Liver (tissue), 8 donors: ENCODE measurements at regions not wholly inside any gene's neighbourhood (a gene's known extent, or its start where the extent isn't known, plus 50 kb on each side); places are given as distances from the start of the nearest gene placed in this dataset.

Source experiments
- DNase-seq: peaks from one replicate; pipeline ENCODE4 v3.0.0-alpha.2; 2017; ENCODE audit warnings: low spot score
- H3K27ac ChIP-seq, 2 donors: one replicate each; pipeline ENCODE4 v1.7.0; 2013; ENCODE audit warnings: inconsistent platforms in 2 of 2, low read length in 2 of 2, control low read depth in 1 of 2, low read depth in 1 of 2, mild to moderate bottlenecking in 1 of 2
- H3K27me3 ChIP-seq, 4 donors: one replicate each; pipeline versions ENCODE4 v1.6.1 to v1.7.0; 2013; ENCODE audit warnings: low read length in 3 of 4, inconsistent platforms in 1 of 4, mild to moderate bottlenecking in 1 of 4, moderate library complexity in 1 of 4; ENCODE audit not compliant: control insufficient read depth in 4 of 4, insufficient read depth in 4 of 4
- H3K36me3 ChIP-seq, 4 donors: one replicate each; pipeline versions ENCODE4 v1.6.1 to v1.7.0; 2013; ENCODE audit warnings: low read length in 3 of 4, mild to moderate bottlenecking in 3 of 4, low read depth in 1 of 4, moderate library complexity in 1 of 4; ENCODE audit not compliant: control insufficient read depth in 4 of 4, insufficient read depth in 3 of 4
- H3K4me1 ChIP-seq, 4 donors: one replicate each; pipeline versions ENCODE4 v1.6.1 to v1.7.0; 2013; ENCODE audit warnings: low read length in 3 of 4, mild to moderate bottlenecking in 3 of 4, moderate library complexity in 1 of 4; ENCODE audit not compliant: control insufficient read depth in 4 of 4, insufficient read depth in 4 of 4
- H3K4me3 ChIP-seq, 3 donors: one replicate each; pipeline versions ENCODE4 v1.6.1 to v1.7.0; 2013; ENCODE audit warnings: low read length in 3 of 3, control low read depth in 1 of 3, low read depth in 1 of 3, mild to moderate bottlenecking in 1 of 3
- H3K9ac ChIP-seq, 2 donors: one replicate each; pipeline ENCODE4 v1.7.0; 2013; ENCODE audit warnings: low read length in 2 of 2, mild to moderate bottlenecking in 2 of 2, moderate library complexity in 2 of 2, control low read depth in 1 of 2, low read depth in 1 of 2
- H3K9me3 ChIP-seq, 4 donors: one replicate each; pipeline versions ENCODE4 v1.6.1 to v1.7.0; 2013; ENCODE audit warnings: low read length in 3 of 4; ENCODE audit not compliant: control insufficient read depth in 4 of 4
- ATF3 ChIP-seq: IDR thresholded peaks from 2 replicates; pipeline ENCODE4 v1.6.1; 2016; ENCODE audit warnings: antibody characterized with exemption
- EGR1 ChIP-seq, 2 donors: IDR thresholded peaks; 2 replicates each; pipeline ENCODE4 v1.6.1; 2016 to 2018; ENCODE audit warnings: antibody characterized with exemption in 2 of 2, low read depth in 2 of 2
- FOXA2 ChIP-seq: IDR thresholded peaks from 2 replicates; pipeline ENCODE4 v1.6.1; 2016; ENCODE audit warnings: antibody characterized with exemption
- GABPA ChIP-seq, 2 donors: IDR thresholded peaks in 1 of 2; conservative IDR thresholded peaks in 1 of 2; 2 replicates each; pipeline ENCODE4 v1.6.1; 2016; ENCODE audit warnings: antibody characterized with exemption in 2 of 2, mild to moderate bottlenecking in 1 of 2, moderate library complexity in 1 of 2
- HNF4A ChIP-seq, 2 donors: conservative IDR thresholded peaks; 2 replicates each; pipeline ENCODE4 v1.6.1; 2016; ENCODE audit warnings: antibody characterized with exemption in 2 of 2, mild to moderate bottlenecking in 2 of 2
- HNF4G ChIP-seq: IDR thresholded peaks from 2 replicates; pipeline ENCODE4 v1.6.1; 2016; ENCODE audit warnings: antibody characterized with exemption
- JUND ChIP-seq, 2 donors: IDR thresholded peaks; 2 replicates each; pipeline ENCODE4 v1.6.1; 2016; ENCODE audit warnings: antibody characterized with exemption in 2 of 2
- RAD21 ChIP-seq, 2 donors: IDR thresholded peaks; 2 replicates each; pipeline ENCODE4 v1.6.1; 2016; ENCODE audit warnings: antibody characterized with exemption in 2 of 2, mild to moderate bottlenecking in 2 of 2
- RXRA ChIP-seq, 2 donors: IDR thresholded peaks; 2 replicates each; pipeline ENCODE4 v1.6.1; 2017 to 2018; ENCODE audit warnings: antibody characterized with exemption in 2 of 2, mild to moderate bottlenecking in 1 of 2
- SP1 ChIP-seq: IDR thresholded peaks from 2 replicates; pipeline ENCODE4 v1.6.1; 2018; ENCODE audit warnings: antibody characterized with exemption, mild to moderate bottlenecking
- TAF1 ChIP-seq: conservative IDR thresholded peaks from 2 replicates; pipeline ENCODE4 v1.6.1; 2016; ENCODE audit warnings: antibody characterized with exemption, mild to moderate bottlenecking
- YY1 ChIP-seq: IDR thresholded peaks from 2 replicates; pipeline ENCODE4 v1.6.1; 2016; ENCODE audit warnings: antibody characterized with exemption, mild to moderate bottlenecking
- WGBS: extraction: QIAGEN DNeasy Blood & Tissue Kit; methylation state at CpG from one replicate; pipeline ENCODE4 v1.1.7; 2013; 5-methylcytosine and 5-hydroxymethylcytosine counted together
- TF ChIP-seq, protein P1 (sequence below): IDR thresholded peaks from 2 replicates; pipeline ENCODE4 v1.6.1; 2016; ENCODE audit warnings: antibody characterized with exemption, mild to moderate bottlenecking
- TF ChIP-seq, protein P2 (sequence below): fragments of 150-350 bp; IDR thresholded peaks from 2 replicates; pipeline ENCODE4 v1.5.1; 2017; ENCODE audit warnings: improper control_type of control experiment, low read depth, low read length; ENCODE audit not compliant: missing input control
- TF ChIP-seq, protein P3 (sequence below): IDR thresholded peaks from 2 replicates; pipeline ENCODE4 v1.6.1; 2016; ENCODE audit warnings: antibody characterized with exemption
- donor health status: healthy.
- donor health status: healthy.
- donor health status: healthy.
- donor health status: healthy.
- donor health status: healthy.

DNA sequence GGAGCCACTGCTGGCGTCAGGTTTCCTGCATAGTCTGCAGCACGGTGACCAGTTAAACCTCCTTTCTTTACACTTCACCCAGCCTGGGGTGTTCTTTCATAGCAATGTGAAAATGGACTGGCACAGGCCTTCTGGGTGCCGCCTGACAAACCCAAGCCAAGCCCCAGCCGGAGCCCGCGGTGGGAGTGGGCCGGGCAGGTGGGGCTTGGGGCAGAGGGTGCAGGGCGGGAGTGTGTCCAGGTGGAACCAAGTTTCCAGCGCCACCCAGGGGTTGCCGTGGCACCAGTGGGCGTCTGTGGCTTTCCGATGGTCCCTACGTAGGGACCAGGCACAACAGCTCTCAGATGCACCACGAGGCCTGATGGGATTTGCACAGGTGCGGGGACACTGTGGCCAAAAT lies 75.8 kb downstream of the RTP5 start:
- Histone ChIP-seq H3K9me3 (no peaks in the 10 kb centered on the region), H3K27me3 (no peaks in the 10 kb centered on the region), H3K9ac (no peak overlapping the region), H3K4me3 (no peak overlapping the region), H3K27ac (no peak overlapping the region), H3K36me3 (no peaks in the 10 kb centered on the region), H3K4me1 (peaks cover 0 to 17% (median 13%) of the 10 kb centered on the region in 4 donors)
- TF ChIP-seq YY1 (no peak), SP1 (no peak), TAF1 (no peak)
- 94% methylated on average over 15 of the region's 15 CpGs for WGBS
- DNase-seq, result no peak

DNA sequence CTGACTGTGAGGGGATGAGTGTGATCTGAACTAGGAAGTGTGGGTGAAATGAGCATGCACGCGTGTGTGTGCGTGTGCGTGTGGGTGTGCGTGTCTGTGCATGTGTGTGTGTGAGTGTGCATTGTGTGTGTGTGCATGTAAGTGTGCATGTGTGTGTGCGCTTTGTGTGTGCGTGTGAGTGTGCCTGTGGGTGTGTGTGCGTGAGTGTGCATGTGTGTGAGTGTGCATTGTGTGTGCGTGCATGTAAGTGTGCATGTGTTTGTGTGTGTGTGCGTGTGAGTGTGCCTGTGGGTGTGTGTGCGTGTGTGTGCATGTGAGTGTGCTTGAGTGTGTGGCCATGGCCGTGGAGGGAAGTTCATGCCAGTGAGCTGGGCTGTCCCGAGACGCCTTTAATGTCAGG lies 76.3 kb downstream of the RTP5 start:
- Histone ChIP-seq H3K4me3 (no peak overlapping the region), H3K9me3 (no peaks in the 10 kb centered on the region), H3K36me3 (no peaks in the 10 kb centered on the region), H3K27me3 (no peaks in the 10 kb centered on the region), H3K4me1 (peaks cover 0 to 22% (median 17%) of the 10 kb centered on the region in 4 donors), H3K9ac (no peak overlapping the region), H3K27ac (no peak overlapping the region)
- 87% methylated on average over 14 of the region's 14 CpGs for WGBS
- no peak for TF ChIP-seq HNF4G
- TF ChIP-seq, protein P1, sequence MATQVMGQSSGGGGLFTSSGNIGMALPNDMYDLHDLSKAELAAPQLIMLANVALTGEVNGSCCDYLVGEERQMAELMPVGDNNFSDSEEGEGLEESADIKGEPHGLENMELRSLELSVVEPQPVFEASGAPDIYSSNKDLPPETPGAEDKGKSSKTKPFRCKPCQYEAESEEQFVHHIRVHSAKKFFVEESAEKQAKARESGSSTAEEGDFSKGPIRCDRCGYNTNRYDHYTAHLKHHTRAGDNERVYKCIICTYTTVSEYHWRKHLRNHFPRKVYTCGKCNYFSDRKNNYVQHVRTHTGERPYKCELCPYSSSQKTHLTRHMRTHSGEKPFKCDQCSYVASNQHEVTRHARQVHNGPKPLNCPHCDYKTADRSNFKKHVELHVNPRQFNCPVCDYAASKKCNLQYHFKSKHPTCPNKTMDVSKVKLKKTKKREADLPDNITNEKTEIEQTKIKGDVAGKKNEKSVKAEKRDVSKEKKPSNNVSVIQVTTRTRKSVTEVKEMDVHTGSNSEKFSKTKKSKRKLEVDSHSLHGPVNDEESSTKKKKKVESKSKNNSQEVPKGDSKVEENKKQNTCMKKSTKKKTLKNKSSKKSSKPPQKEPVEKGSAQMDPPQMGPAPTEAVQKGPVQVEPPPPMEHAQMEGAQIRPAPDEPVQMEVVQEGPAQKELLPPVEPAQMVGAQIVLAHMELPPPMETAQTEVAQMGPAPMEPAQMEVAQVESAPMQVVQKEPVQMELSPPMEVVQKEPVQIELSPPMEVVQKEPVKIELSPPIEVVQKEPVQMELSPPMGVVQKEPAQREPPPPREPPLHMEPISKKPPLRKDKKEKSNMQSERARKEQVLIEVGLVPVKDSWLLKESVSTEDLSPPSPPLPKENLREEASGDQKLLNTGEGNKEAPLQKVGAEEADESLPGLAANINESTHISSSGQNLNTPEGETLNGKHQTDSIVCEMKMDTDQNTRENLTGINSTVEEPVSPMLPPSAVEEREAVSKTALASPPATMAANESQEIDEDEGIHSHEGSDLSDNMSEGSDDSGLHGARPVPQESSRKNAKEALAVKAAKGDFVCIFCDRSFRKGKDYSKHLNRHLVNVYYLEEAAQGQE, result no peak
- TF ChIP-seq, protein P2, sequence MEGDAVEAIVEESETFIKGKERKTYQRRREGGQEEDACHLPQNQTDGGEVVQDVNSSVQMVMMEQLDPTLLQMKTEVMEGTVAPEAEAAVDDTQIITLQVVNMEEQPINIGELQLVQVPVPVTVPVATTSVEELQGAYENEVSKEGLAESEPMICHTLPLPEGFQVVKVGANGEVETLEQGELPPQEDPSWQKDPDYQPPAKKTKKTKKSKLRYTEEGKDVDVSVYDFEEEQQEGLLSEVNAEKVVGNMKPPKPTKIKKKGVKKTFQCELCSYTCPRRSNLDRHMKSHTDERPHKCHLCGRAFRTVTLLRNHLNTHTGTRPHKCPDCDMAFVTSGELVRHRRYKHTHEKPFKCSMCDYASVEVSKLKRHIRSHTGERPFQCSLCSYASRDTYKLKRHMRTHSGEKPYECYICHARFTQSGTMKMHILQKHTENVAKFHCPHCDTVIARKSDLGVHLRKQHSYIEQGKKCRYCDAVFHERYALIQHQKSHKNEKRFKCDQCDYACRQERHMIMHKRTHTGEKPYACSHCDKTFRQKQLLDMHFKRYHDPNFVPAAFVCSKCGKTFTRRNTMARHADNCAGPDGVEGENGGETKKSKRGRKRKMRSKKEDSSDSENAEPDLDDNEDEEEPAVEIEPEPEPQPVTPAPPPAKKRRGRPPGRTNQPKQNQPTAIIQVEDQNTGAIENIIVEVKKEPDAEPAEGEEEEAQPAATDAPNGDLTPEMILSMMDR, result no peak
- TF ChIP-seq JUND (IDR thresholded peaks at IDR 0.05), result no peak
- TF ChIP-seq YY1, result no peak
- DNase-seq, result no peak

- Histone ChIP-seq H3K9ac (no peak overlapping the region), H3K9me3 (no peaks in the 10 kb centered on the region), H3K36me3 (no peaks in the 10 kb centered on the region), H3K4me3 (no peak overlapping the region), H3K27me3 (no peaks in the 10 kb centered on the region), H3K4me1 (peaks cover 3 to 25% (median 17%) of the 10 kb centered on the region in 4 donors), H3K27ac (no peak overlapping the region)
- 90% methylated on average over 32 of the region's 32 CpGs for WGBS
- no peak for DNase-seq
- TF ChIP-seq EGR1 (IDR thresholded peaks at IDR 0.05; ENCODE audit: low read depth in 2 of 2) (no peak), RAD21 (IDR thresholded peaks at IDR 0.05) (no peak), YY1 (no peak), JUND (IDR thresholded peaks at IDR 0.05) (no peak), RXRA (IDR thresholded peaks at IDR 0.05) (no peak), HNF4A (conservative IDR thresholded peaks at IDR 0.05) (no peak), TAF1 (no peak), SP1 (no peak), FOXA2 (no peak), GABPA (IDR thresholded peaks at IDR 0.05 in 1 of 2, conservative IDR thresholded peaks at IDR 0.05 in 1 of 2) (no peak), ATF3 (no peak)
- TF ChIP-seq, protein P1, result no peak
- TF ChIP-seq, protein P3, sequence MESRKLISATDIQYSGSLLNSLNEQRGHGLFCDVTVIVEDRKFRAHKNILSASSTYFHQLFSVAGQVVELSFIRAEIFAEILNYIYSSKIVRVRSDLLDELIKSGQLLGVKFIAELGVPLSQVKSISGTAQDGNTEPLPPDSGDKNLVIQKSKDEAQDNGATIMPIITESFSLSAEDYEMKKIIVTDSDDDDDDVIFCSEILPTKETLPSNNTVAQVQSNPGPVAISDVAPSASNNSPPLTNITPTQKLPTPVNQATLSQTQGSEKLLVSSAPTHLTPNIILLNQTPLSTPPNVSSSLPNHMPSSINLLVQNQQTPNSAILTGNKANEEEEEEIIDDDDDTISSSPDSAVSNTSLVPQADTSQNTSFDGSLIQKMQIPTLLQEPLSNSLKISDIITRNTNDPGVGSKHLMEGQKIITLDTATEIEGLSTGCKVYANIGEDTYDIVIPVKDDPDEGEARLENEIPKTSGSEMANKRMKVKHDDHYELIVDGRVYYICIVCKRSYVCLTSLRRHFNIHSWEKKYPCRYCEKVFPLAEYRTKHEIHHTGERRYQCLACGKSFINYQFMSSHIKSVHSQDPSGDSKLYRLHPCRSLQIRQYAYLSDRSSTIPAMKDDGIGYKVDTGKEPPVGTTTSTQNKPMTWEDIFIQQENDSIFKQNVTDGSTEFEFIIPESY, result no peak
Measured at GRCh38 chr2:241946306-241947003, 76.9 kb downstream of the RTP5 start.
